OCI-LY3 (cell line): ENCODE measurements at regions not wholly inside any gene's neighbourhood (a gene's known extent, or its start where the extent isn't known, plus 50 kb on each side); places are given as distances from the start of the nearest gene placed in this dataset.

Source experiments
- CTCF ChIP-seq: fragments of 200-600, 300-600 bp; sonication (generic); IDR thresholded peaks from 2 replicates; pipeline ENCODE4 v1.5.1; 2014; ENCODE audit warnings: antibody characterized with exemption, low read length, low read depth
- EZH2phosphoT487 ChIP-seq: fragments of 200-600 bp; shearing (Covaris generic); IDR thresholded peaks from 2 replicates; pipeline ENCODE4 v1.6.1; 2018; ENCODE audit warnings: antibody characterized with exemption, mixed run types, low read depth

DNA sequence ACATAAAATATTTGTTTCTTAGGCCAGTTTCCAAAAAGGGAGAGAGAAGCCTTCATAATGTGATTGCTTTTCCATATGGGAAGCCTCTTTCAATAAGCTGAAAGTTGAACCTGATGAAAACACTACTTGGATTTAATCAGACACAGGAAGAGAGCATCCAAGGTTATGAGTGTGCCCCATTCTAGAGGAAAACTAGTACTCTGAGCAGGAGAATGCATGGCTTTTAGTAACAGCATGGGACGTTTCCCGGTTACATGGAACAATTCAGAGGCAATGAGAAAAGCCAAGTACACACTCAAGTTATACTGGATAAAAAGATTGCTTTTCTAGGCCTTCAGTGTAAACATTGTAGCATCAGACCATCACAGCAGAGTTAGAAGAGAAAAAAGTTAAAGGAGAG lies 315.8 kb downstream of the ZNF516 start:
- no peak for TF ChIP-seq CTCF
- no peak for TF ChIP-seq EZH2phosphoT487
